ENCODE measurements at regions not wholly inside any gene's neighbourhood (a gene's known extent, or its start where the extent isn't known, plus 50 kb on each side); places are given as distances from the start of the nearest gene placed in this dataset.

DNA sequence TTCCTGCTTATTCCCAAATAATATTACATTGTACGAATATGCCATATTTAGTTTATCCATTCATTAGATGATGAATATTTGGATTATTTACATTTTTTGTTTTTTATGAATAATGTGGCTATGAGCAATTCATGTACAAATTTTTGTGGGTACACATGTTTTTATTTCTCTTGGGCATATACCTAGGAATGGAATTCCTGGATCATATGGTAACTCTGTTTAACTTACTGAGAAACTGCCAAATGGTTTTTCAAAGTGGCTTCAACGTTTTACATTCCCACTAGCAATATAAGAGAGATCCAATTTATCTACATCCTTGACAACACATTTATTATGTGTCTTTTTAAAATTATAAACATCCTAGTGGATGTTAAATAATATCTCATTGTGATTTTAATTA is 362.0 kb upstream of the TMCO5A start:
- DNase-seq (ENCODE audit: low spot score), result no peak
- no peak for FAIRE-seq

DNA sequence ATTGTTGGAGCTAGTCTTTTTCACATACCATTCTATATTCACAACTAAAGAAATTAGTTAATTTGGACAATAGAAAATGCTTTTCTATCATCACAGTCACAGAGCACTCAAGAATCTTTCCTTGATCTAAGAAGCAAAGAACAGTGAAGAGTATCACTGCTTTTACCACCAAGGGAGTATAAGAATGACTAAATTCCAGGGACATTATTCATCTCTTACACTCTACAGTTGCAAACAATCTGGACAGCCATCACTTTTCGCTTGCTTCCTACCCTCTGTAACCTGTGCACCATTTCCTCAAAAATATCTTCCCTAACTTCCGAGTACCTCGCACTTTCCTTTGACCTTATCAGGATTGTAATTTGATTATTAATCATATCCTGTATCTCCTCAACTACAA is 359.5 kb upstream of the TMCO5A start:
- DNase-seq (ENCODE audit: low spot score), result peak; percentile 36
- FAIRE-seq, result no peak

DNA sequence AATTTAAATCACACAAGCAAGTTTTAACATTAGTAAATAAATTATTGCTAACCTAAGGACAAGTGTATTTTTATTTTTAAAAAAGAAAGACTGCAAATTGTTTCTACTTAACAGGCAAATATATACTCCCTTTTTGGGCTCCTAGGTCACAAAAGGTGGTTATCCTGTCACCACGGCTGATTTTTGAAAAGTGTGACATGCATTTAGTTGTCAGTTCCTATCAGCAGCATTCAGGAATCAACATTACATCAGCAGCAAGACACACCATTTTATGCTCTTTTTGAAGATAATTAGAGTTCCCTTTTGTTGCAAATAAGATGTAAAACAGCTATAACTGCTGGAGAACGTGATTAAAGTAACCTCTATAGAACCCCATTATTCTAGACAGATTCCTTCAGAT is 357.5 kb upstream of the TMCO5A start:
- DNase-seq (ENCODE audit: low spot score) (no peak), FAIRE-seq (no peak)

DNA sequence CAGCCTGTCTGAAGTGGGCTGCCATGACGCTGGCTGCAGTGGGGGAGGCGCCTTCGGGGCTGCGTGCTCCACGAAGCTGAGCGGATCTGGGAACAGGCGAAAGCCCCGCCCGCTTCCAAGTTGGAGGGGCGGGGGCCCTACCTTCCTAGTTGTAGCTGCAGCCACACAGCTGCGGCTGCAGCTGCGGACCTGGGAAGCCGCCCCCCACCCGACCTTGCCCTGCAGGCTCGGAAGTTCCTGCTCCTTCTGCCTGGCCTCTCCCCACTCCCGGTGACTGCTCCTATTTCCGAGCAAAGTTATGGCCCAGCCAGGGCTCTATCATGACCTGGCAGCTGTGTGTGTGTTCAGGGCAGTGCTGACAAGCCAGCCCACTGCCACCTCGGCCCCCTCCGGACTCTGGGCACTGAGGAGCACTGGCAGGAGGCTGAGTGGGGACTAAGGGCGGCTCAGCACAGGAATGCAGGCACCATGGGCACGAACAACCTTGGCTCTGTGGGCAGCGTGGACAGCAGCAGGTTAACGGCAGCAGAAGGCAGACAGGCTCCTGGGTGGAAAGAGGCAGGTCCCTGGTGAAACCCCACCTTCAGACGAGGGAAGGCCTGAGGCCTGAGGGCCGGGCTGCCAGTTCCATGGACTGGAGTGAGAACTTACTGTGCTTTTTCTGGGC is 352.4 kb upstream of the TMCO5A start:
- FAIRE-seq (no peak), DNase-seq (ENCODE audit: low spot score) (no peak)

DNA sequence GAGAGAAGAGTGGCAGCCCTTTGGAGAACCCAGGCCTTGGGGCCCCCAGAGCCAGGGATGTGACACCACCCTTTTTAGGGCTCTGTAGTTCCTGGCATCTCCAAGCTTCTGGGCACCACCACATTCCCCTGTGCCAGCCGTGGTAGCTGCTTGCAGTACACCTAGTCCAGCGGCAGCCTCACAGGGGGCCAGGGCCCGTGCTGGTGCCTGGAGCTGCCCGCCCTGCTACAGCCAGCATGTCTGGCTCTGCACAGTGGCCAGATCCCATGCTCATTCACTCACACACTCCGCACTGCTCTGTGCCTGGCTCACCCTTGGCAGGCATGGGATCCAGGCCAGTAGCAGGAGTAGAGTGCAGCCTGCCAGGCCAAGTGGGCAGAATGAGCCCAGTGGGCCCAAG is 351.6 kb upstream of the TMCO5A start:
- no peak for FAIRE-seq
- no peak for DNase-seq (ENCODE audit: low spot score)

DNA sequence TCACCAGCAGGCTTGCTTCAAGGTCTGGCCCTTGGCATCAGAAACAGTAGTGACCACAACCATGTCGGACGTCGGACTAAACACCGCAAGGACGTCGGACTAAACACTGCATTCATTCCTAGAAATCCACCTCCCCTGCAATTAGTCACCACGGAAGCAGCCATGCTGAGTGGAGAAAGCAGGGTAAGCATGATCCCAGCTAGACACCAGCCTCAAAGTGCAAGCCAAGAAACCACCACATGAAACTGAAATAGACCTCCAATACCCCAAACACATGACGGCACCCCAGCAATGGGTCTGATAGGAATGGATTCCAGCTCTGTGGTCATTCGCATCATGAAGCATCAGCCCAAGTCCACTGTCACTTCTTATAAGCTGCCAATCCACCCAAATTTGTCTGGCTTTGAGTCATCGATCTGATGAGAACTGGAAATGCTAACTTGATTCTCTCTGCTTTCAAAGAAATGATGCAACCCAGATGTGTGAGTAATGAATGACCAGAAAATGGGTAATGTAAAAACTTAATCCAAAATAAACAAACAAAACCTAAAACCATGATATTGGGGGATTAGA is 348.3 kb upstream of the TMCO5A start:
- DNase-seq (ENCODE audit: low spot score) (peak; percentile 50), FAIRE-seq (peak; percentile 5)

DNA sequence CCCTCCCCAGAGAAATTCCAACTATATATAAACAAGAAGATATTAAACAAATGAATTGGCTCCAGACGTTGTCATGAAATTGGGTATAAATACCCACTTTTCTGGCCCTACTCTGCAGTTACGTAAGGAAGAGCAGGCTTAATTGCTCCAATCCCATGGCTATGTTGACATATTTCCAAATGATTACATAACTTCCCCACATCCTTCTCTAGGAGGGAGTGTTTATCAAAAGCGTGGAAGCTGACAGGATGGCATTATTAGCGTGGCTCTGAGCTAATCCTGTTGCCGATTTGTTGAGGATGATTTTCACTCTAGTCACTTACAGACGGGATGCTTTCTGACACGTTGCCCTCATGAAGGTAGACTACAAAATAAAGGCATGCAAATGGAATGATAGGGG is 347.5 kb upstream of the TMCO5A start:
- no peak for FAIRE-seq
- DNase-seq (ENCODE audit: low spot score), result peak; percentile 43

DNA sequence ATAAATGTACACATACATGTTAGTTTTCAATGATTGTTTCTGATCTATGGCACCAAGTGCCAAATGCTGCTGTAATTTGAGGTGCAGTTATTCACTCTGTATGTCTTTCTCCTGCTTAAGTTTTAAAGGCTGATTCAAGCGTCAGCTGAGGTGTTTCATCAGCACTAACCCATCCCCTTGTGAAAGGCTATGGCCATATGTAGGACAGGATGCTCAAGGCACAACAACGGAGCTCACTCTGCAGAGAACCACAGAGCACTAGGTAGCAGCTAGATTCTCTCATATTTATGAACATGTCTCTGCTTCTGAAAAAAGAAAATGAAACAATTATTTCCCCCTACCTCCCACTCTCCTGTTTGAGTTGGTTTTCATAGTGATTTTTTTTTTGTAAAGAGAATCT is 340.0 kb upstream of the TMCO5A start:
- DNase-seq (ENCODE audit: low spot score) (no peak), FAIRE-seq (no peak)

DNA sequence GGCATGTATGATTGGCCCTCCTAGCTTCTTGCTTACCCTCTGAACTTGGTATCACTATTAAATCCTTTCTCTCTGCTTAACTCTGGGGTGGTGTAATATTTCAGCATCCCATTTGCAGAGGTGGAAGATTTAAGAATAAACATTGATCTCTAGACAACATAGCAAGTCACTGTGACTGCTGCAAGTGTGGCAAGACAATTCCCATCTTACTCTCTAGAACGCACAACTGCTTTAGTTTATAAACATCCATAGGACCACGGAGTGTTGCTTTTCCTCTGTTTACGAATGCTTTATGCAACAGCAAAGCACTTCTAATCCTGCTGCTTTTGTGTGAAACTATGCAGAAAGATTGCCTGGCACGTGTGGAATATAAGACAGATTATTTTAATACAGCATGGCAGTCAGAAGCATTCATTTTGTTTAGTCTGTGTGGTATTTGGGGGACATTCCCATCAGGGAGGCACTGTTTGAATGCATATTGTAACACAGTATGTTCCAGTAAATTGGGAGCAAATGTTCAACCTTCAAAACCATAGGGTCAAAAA is 338.9 kb upstream of the TMCO5A start:
- DNase-seq (ENCODE audit: low spot score), result no peak
- no peak for FAIRE-seq

DNA sequence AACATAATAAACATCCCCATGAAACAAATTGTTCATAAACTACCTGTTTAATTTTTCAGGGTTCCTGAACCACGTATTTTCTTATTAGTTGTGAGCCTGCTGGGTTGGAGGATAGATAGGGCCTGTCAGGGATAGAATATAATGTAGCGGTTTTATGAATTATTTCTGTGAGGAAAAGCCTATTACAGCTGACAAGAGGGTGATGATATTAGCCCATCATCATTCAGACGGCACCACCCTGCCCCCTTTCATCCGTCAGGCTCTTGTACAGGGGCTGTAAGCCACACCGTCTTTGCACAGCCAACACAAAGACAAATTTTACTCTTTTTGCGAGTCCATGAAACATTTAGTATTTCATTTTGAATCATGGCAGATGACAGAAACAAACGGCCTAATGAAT is 335.3 kb upstream of the TMCO5A start:
- DNase-seq (ENCODE audit: low spot score) (no peak), FAIRE-seq (no peak)

DNA sequence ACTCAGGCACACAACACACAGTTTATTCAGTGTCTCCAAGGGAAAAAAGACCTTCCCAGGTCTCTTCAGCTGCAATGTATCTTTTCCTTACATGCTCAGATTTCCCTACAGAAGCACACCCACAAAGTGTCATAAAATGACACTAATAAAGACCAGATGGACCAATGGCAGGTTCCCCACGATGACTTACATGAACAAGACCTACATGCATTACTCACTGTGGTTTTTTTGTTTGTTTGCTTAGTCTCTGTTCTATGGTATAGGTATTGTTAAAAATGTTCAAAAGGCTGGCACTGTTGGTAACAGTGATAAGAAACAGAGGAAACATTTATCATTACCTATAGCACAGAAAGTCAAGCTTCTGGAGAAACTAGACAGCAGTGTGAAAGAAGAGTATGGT is 318.2 kb upstream of the TMCO5A start:
- no peak for DNase-seq (ENCODE audit: low spot score)

DNA sequence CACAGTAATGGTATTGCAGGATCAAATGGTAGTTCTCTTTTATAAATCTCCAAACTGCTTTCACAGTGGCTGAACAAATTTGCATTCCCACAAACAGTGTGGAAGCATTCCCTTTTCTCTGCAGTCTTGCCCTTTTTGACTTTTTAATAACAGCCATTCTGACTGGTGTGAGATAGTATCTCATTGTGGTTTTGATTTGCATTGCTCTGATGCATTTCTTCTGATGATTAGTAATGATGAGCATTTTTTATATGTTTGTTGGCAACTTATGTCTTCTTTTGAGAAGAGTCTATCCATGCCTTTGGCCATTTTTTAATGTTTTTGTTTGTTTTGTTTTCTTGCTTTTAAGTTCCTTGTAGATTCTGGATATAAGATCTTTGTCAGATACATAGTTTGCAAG is 316.1 kb upstream of the TMCO5A start:
- DNase-seq (ENCODE audit: low spot score) (no peak), FAIRE-seq (no peak)

More for the DNA sequence above, 318.2 kb upstream of the TMCO5A start:
- FAIRE-seq, result no peak

DNA sequence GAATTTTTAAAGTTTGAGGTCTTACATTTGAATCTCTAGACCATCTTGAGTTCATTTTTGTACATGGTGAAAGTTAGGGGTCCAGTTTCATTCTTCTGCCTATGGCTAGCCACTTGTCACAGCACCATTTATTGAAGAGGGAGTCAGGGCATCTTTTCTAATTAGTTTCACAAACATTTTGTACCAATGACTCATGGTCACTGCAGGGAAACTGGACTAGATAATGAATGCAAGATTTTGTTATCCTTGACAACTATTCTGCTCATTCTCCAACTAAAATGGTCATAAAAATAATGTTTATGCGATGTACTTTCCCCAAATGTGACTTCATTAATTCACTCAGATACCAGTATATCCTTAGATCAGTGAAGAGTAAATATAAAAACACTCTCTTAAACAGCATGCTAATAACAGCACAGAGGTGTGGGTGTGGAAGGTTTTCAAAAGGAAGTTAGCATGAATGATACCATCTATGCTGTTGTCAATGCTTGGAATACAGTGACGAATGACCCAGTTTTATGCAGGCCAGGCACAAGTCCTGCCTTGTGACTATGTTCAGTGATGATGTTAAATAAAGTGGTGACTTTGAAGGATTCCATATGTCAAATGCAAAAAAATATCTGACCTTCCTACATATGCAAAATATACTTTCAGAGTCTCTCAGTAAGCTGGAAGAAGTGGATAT is 314.9 kb upstream of the TMCO5A start:
- no peak for DNase-seq (ENCODE audit: low spot score)
- no peak for FAIRE-seq

DNA sequence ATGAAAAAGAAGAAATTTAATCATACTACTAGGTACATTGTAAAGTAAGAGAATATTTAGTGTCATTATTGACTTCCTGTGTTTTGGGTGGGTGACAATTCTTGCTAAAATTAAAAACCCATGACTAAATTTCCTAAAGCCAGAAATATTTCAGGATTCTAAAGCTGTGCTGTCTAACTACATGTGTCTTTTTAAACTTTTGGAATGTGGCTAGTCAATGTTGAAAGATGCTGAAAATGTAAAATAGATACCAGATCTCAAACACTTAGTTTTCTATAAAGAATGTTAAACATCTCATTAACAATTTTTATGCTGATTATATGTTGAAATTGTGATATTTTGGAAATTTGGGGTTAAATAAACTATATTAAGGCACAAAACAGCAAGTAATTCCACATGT is 308.9 kb upstream of the TMCO5A start:
- FAIRE-seq (no peak), DNase-seq (ENCODE audit: low spot score) (no peak)

DNA sequence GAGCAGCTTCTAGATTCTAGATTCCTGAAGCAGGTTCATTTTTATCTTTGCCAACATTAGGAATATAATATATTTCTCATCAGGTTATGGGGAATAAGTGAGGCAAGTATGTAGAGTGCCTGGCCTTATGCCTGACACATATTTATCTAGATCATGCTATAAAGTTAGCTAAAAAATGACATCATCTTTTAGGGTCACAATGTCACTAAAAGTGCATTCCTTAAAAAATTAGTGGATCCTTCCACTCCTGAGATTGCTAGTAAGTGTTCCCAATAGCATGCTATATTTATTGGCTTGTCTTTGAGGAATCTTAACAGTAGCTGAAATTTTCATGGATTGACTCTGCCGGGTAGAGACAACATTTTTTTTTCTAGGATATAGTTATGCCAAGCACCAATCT is 305.9 kb upstream of the TMCO5A start:
- FAIRE-seq (no peak), DNase-seq (ENCODE audit: low spot score) (no peak)

DNA sequence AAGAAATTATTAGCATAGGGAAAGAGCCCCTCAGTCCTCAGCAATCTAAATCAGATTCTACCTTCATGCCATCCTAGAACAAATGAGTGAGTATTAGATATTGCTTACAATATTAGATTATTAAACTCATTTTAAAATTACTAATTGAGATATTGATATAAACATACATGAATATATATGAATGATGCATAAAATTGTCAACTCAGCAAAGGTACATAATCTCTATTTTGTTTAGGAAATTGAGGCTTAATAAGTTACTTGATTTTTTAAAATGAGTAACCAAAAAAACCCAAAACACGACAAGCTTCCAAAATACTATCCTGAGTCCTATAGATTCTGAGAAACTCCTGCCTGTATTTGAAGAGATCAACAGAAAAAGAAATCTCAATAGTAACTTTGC is 297.7 kb upstream of the TMCO5A start:
- FAIRE-seq, result no peak
- no peak for DNase-seq (ENCODE audit: low spot score)

DNA sequence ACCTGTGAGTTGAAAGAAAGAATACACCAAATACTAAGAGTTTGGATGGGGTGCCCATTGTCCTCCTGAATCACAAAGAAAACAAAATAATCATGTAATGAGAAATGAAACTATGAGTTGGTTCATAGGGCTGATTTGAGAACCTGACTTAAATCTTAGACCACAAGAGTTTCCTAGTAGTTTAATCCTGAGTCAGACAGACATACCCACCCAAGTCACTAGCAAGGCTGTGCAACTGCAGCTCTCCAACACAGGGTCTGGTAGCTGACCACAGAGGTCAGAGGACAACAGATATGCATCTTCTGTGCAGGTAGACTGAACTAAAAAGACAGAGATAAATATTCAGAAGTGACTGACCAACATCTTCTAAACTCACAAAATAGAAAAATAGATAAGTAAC is 296.3 kb upstream of the TMCO5A start:
- DNase-seq (ENCODE audit: low spot score) (no peak), FAIRE-seq (no peak)

DNA sequence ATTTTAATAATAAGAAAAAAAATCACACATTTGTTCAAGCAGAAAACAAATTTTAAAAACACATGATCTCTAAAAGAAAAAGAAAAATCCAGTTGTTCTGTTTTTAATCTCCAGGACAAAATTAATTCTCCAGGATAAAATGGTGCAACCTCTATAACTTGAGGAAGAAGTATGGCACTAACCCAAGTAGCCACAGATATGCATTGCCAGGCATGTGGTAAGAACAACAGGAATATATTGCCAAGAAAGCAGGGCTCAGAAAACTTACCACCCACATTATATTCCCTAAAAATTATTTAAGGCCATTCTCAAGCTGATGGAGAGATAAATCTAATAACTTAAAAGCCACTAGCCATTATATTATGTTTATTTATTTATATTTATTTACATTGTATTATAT is 295.7 kb upstream of the TMCO5A start:
- DNase-seq (ENCODE audit: low spot score), result no peak
- FAIRE-seq, result no peak

DNA sequence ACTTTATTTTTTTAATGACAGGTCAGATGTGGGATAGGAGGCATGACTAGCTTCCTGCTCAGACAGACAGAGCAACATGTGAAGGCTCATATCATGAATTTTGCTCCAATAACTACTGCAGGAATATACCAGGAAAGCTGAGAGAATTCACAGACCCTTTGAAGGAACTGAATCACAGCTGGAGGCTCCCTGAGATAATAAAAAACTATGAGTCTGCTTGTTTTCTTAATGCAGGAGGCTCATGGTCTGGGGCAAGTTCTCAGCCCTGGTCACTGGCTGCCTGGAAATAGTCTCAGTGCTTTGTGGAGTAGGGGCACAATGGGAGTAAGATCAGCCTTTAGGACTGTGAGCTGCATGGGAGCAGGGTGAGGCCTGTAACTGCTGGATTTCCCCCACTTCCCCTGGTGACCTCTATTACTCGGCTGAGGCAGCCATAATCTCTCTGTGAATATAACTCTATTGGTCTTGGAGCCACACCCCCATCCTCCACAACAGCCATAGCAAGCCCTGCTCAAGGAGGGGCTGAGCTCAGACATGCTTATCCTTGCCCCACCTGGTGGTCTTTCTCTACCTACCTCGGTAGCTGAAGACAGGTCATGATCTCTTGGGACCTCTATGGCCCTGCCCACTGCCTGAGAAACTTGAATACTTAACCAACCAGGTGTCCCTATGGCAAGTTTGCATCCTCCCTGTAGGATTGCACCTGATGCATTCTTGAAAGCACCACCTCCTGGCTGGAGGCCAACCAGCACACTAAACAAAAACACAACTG is 281.6 kb upstream of the TMCO5A start:
- FAIRE-seq (no peak), DNase-seq (ENCODE audit: low spot score) (no peak)

DNA sequence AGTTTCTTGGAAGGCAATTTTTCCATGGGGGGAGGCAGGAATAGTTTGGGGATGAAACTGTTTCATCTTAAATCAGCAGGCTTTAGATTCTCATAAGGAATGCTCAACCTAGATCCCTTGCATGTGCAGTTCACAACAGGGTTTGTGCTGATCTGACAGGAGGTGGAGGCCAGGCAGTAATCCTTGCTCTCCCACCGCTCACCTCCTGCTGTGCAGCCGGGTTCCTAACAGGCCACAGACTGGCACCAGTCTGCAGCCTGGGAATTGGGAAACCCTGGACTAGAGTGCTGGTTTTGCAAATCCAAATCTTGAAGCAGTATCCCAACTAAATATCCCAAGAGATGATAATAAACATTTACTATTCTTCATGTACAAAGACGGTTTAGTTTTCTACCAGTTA is 256.3 kb upstream of the TMCO5A start:
- FAIRE-seq, result no peak
- no peak for DNase-seq (ENCODE audit: low spot score)

DNA sequence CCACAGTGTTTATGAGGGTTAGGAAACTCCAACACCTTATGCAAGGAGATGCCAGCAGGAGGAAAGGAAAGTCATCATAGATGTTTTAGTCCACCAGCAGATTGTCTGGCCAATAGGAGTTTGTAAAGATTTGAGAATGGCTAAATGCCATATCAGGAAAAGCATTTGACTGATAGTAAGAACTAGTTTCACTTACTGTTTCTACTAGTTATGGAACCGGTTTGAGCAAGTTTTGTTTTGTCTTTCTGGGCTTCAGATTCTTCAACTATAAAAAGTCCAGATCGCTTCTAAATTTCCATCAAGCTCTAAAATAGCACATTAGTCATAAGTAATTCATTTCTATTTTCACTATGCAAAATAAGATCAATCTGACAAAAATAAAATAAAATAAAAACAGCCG is 254.8 kb upstream of the TMCO5A start:
- FAIRE-seq, result no peak
- no peak for DNase-seq (ENCODE audit: low spot score)

DNA sequence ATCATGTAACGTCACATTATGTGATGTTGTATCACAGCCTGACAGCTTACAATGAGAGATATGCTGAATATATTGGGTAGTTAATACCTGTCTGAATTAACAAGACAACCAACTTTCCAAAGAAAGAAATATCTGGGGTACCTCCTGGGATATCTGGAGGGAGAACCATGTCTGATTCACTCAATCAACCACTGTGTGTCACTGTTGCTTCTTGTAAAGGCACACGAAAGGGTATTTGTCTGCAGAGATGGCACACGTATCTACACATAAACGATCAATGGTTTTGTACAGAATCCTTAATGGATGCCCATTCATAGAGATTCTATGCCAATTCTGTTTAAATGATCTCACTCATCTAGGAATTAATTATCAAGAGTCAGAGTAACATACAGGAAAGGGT is 252.1 kb upstream of the TMCO5A start:
- FAIRE-seq, result no peak
- no peak for DNase-seq (ENCODE audit: low spot score)
